AG04450 (cell line): ENCODE measurements at regions not wholly inside any gene's neighbourhood (a gene's known extent, or its start where the extent isn't known, plus 50 kb on each side); places are given as distances from the start of the nearest gene placed in this dataset.
A peak's percentile ranks its signal among the peaks of the same experiment; 100 is the strongest.
"Not testable (repeated sequence)": the region's sequence is repeated elsewhere in the genome, so short reads cannot be mapped to it uniquely, and the experiment has no call there.

ENCODE experiments used
- CTCF ChIA-PET: fragments of 300-600, 350-600 bp; formaldehyde crosslinking; extraction: SDS; loops from one replicate; lab custom pipeline; 2022; ENCODE audit warnings: antibody characterized with exemption, inconsistent platforms; lab: Charles Lee
- POLR2A ChIA-PET: fragments of 350-600 bp; formaldehyde crosslinking; extraction: SDS; loops from one replicate; lab custom pipeline; 2021; ENCODE audit warnings: antibody characterized with exemption, inconsistent platforms; lab: Yijun Ruan, JAX
- DNase-seq: peaks from one replicate; pipeline ENCODE4 v3.0.0-alpha.2; 2011; ENCODE audit warnings: low read depth, low spot score
- H3K27ac ChIP-seq: one replicate; pipeline ENCODE4 v1.5.1; 2012; ENCODE audit warnings: low read depth, low read length, control low read depth
- H3K27me3 ChIP-seq: one replicate; pipeline ENCODE4 v1.6.0; 2012; ENCODE audit warnings: low read length; ENCODE audit not compliant: control insufficient read depth, insufficient read depth
- H3K4me3 ChIP-seq: 2 replicates; pipeline ENCODE4 v1.5.1; 2011; ENCODE audit warnings: mild to moderate bottlenecking, low read depth, low read length, control low read depth
- H3K9me3 ChIP-seq: 2 replicates; pipeline ENCODE4 v1.5.1; 2012; ENCODE audit warnings: low read length; ENCODE audit not compliant: control insufficient read depth, insufficient read depth
- CTCF ChIP-seq: IDR thresholded peaks from 2 replicates; pipeline ENCODE4 v1.5.1; 2011; ENCODE audit warnings: low read depth, low read length, control low read depth, inconsistent platforms

- Histone ChIP-seq H3K27ac (no peak overlapping the region), H3K4me3 (no peak overlapping the region), H3K27me3 (no peaks in the 10 kb centered on the region), H3K9me3 (no peaks in the 10 kb centered on the region)
- no peak for DNase-seq
- ChIA-PET POLR2A (no interaction called here), CTCF (no interaction called here)
- TF ChIP-seq CTCF: no peak
These were observed 210.2 kb upstream of the ADAMTS3 start for GRCh38 chr4:72779241-72779640.

- Histone ChIP-seq H3K4me3 (no peak overlapping the region), H3K9me3 (no peaks in the 10 kb centered on the region), H3K27me3 (no peaks in the 10 kb centered on the region), H3K27ac (no peak overlapping the region)
- no peak for TF ChIP-seq CTCF
- ChIA-PET CTCF (no interaction called here), POLR2A (no interaction called here)
- no peak for DNase-seq
These were observed 208.4 kb upstream of the ADAMTS3 start for GRCh38 chr4:72777436-72777835.

GRCh38 chr4:72770708-72771107 lies 201.7 kb upstream of the ADAMTS3 start:
- Histone ChIP-seq H3K27ac (no peak overlapping the region), H3K27me3 (no peaks in the 10 kb centered on the region), H3K9me3 (peaks cover 4% of the 10 kb centered on the region; the same call in 1 of the 2 replicates), H3K4me3 (no peak overlapping the region)
- ChIA-PET CTCF (interaction anchor here (0.7 kb wide), 1 partner anchor 68 kb away, joined by 4 read pairs; no protein-coding TSS in a partner anchor), POLR2A (no interaction called here)
- DNase-seq: no peak
- TF ChIP-seq CTCF: no peak

GRCh38 chr4:72768364-72768763 lies 199.3 kb upstream of the ADAMTS3 start:
- POLR2A ChIA-PET: no interaction called here
- Histone ChIP-seq H3K4me3 (no peak overlapping the region), H3K9me3 (peaks cover 6% of the 10 kb centered on the region; the same call in 1 of the 2 replicates), H3K27ac (peak overlapping the region; percentile 34), H3K27me3 (no peaks in the 10 kb centered on the region)
- TF ChIP-seq CTCF: no peak
- CTCF ChIA-PET: no interaction called here
- DNase-seq: no peak

- TF ChIP-seq CTCF: no peak
- Histone ChIP-seq H3K27me3 (no peaks in the 10 kb centered on the region), H3K4me3 (no peak overlapping the region), H3K9me3 (peaks cover 6% of the 10 kb centered on the region; the same call in 1 of the 2 replicates), H3K27ac (peak overlapping the region; percentile 34)
- CTCF ChIA-PET: no interaction called here
- POLR2A ChIA-PET: no interaction called here
- peak; percentile 29 for DNase-seq
These were observed 198.7 kb upstream of the ADAMTS3 start for GRCh38 chr4:72767618-72768302.

GRCh38 chr4:72765788-72766187 lies 196.8 kb upstream of the ADAMTS3 start:
- DNase-seq, CTCF ChIA-PET, H3K27ac ChIP-seq, H3K4me3 ChIP-seq, POLR2A ChIA-PET, H3K27me3 ChIP-seq, H3K9me3 ChIP-seq: not testable (repeated sequence)
